ENCODE measurements at regions not wholly inside any gene's neighbourhood (a gene's known extent, or its start where the extent isn't known, plus 50 kb on each side); places are given as distances from the start of the nearest gene placed in this dataset.

DNA sequence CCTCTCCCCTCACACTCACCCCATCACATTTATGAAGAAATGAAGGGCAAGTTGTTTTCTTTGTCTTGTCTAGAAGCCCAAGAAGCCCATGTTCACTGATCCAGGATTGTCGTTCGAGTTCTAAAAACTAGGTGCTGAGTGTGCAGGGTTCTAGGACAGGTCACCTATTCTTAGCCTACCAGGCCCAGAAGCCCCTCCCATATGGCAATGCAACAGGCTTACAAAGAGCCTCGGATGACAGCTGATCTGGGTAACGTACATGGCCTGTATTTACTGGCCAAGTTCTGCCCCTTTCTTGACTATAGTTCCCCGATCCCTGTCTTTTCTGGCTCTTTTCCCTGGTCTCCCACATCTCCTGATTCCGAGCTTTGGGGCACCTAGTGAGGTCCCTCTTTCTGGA, 160.9 kb downstream of the FZD1 start:
- no peak for TF ChIP-seq EZH2 (conservative IDR thresholded peaks at IDR 0.05; ENCODE audit: low read depth, low read length)
- TF ChIP-seq SATB2 (CRISPR knock-in tag; IDR thresholded peaks at IDR 0.05) = no peak
- TF ChIP-seq AKAP8 (CRISPR knock-in tag; IDR thresholded peaks at IDR 0.05) = no peak
- no peak for TF ChIP-seq GMEB2 (CRISPR knock-in tag; IDR thresholded peaks at IDR 0.05; ENCODE audit: low read depth)

Data from HepG2 (cell line).